ENCODE measurements at regions not wholly inside any gene's neighbourhood (a gene's known extent, or its start where the extent isn't known, plus 50 kb on each side); places are given as distances from the start of the nearest gene placed in this dataset.

- Histone ChIP-seq H3K9ac (ENCODE audit: control insufficient read depth, extremely low read depth, insufficient read depth, low read length) (no peak overlapping the region), H3K4me3 (ENCODE audit: control insufficient read depth in 2 of 3, extremely low read depth in 1 of 3, insufficient read depth in 2 of 3, low read depth in 1 of 3, low read length in 3 of 3) (no peak overlapping the region), H3K4me2 (ENCODE audit: control insufficient read depth, extremely low read depth, insufficient read depth, low read depth, low read length) (no peak overlapping the region), H3K27ac (ENCODE audit: control insufficient read depth, insufficient read depth, low read length) (no peak overlapping the region), H3K79me2 (ENCODE audit: control insufficient read depth, insufficient read depth, low read length) (no peaks in the 10 kb centered on the region), H4K20me1 (ENCODE audit: control insufficient read depth, extremely low read depth, insufficient read depth, low read length) (no peaks in the 10 kb centered on the region), H3K4me1 (ENCODE audit: control insufficient read depth, extremely low read depth, insufficient read depth, low read length) (no peaks in the 10 kb centered on the region), H2AFZ (ENCODE audit: control insufficient read depth, low read length) (no peak overlapping the region), H3K9me3 (ENCODE audit: control insufficient read depth, low read depth, low read length) (no peaks in the 10 kb centered on the region), H3K36me3 (ENCODE audit: control insufficient read depth in 2 of 2, extremely low read depth in 1 of 2, insufficient read depth in 2 of 2, low read length in 2 of 2) (no peaks in the 10 kb centered on the region), H3K27me3 (ENCODE audit: control insufficient read depth, extremely low read depth, insufficient read depth, low read length) (no peaks in the 10 kb centered on the region), H3K9me1 (ENCODE audit: control insufficient read depth, extremely low read depth, insufficient read depth, low read length) (no peaks in the 10 kb centered on the region)
- FAIRE-seq (no peak), DNase-seq (ENCODE audit: low read depth, low spot score) (no peak)
- dilution Hi-C loops (cut with MboI; ENCODE audit: extremely low pct_ligation_motif_present, low sequenced_read_pairs) = no loop called here
- TF ChIP-seq EZH2 (IDR thresholded peaks at IDR 0.05; ENCODE audit: low read length) (no peak), CTCF (optimal IDR thresholded peaks at IDR 0.05 in 1 of 3, IDR thresholded peaks at IDR 0.05 in 1 of 3, conservative IDR thresholded peaks at IDR 0.05 in 1 of 3; ENCODE audit: extremely low read depth in 1 of 3, insufficient read depth in 2 of 3, low read length in 3 of 3) (no peak)
Observed at GRCh38 chr6:153275997-153276396, 144.9 kb upstream of the RGS17 start.

- H3K4me1 ChIP-seq (ENCODE audit: control insufficient read depth, extremely low read depth, insufficient read depth, low read length) = no peaks in the 10 kb centered on the region
- H3K9me1 ChIP-seq (ENCODE audit: control insufficient read depth, extremely low read depth, insufficient read depth, low read length) = no peaks in the 10 kb centered on the region
- no peak overlapping the region for H3K4me2 ChIP-seq (ENCODE audit: control insufficient read depth, extremely low read depth, insufficient read depth, low read depth, low read length)
- FAIRE-seq (no peak), DNase-seq (ENCODE audit: low read depth, low spot score) (no peak)
- no peaks in the 10 kb centered on the region for H4K20me1 ChIP-seq (ENCODE audit: control insufficient read depth, extremely low read depth, insufficient read depth, low read length)
- H3K36me3 ChIP-seq (ENCODE audit: control insufficient read depth in 2 of 2, extremely low read depth in 1 of 2, insufficient read depth in 2 of 2, low read length in 2 of 2) = no peaks in the 10 kb centered on the region
- no peaks in the 10 kb centered on the region for H3K27me3 ChIP-seq (ENCODE audit: control insufficient read depth, extremely low read depth, insufficient read depth, low read length)
- H2AFZ ChIP-seq (ENCODE audit: control insufficient read depth, low read length) = no peak overlapping the region
- TF ChIP-seq EZH2 (IDR thresholded peaks at IDR 0.05; ENCODE audit: low read length) (no peak), CTCF (optimal IDR thresholded peaks at IDR 0.05 in 1 of 3, IDR thresholded peaks at IDR 0.05 in 1 of 3, conservative IDR thresholded peaks at IDR 0.05 in 1 of 3; ENCODE audit: extremely low read depth in 1 of 3, insufficient read depth in 2 of 3, low read length in 3 of 3) (no peak)
- H3K9ac ChIP-seq (ENCODE audit: control insufficient read depth, extremely low read depth, insufficient read depth, low read length) = no peak overlapping the region
- H3K27ac ChIP-seq (ENCODE audit: control insufficient read depth, insufficient read depth, low read length) = no peak overlapping the region
- no peaks in the 10 kb centered on the region for H3K79me2 ChIP-seq (ENCODE audit: control insufficient read depth, insufficient read depth, low read length)
- no peak overlapping the region for H3K4me3 ChIP-seq (ENCODE audit: control insufficient read depth in 2 of 3, extremely low read depth in 1 of 3, insufficient read depth in 2 of 3, low read depth in 1 of 3, low read length in 3 of 3)
- no peaks in the 10 kb centered on the region for H3K9me3 ChIP-seq (ENCODE audit: control insufficient read depth, low read depth, low read length)
- dilution Hi-C loops (cut with MboI; ENCODE audit: extremely low pct_ligation_motif_present, low sequenced_read_pairs) = no loop called here
Observed at GRCh38 chr6:153272201-153272980, 141.3 kb upstream of the RGS17 start.

Data from keratinocyte (primary cell).